Testis (tissue), 2 donors: ENCODE measurements at regions not wholly inside any gene's neighbourhood (a gene's known extent, or its start where the extent isn't known, plus 50 kb on each side); places are given as distances from the start of the nearest gene placed in this dataset.

Source experiments
- DNase-seq: peaks from one replicate; pipeline ENCODE4 v3.0.0-alpha.2; 2019
- H3K27ac ChIP-seq, 2 donors: fragments of 200-600 bp; sonication (generic); one replicate each; pipeline ENCODE4 v1.5.1; 2019
- H3K27me3 ChIP-seq: fragments of 200-600 bp; sonication (generic); one replicate; pipeline ENCODE4 v1.5.1; 2019
- H3K36me3 ChIP-seq: fragments of 200-600 bp; sonication (generic); one replicate; pipeline ENCODE4 v1.5.1; 2017; ENCODE audit warnings: low read depth; ENCODE audit errors: missing control alignments
- H3K4me1 ChIP-seq: fragments of 200-600 bp; sonication (generic); one replicate; pipeline ENCODE4 v1.5.1; 2019
- H3K4me3 ChIP-seq, 2 donors: fragments of 200-600 bp; sonication (generic); one replicate each; pipeline ENCODE4 v1.5.1; 2017 to 2019
- H3K9me3 ChIP-seq: fragments of 200-600 bp; sonication (generic); one replicate; pipeline ENCODE4 v1.5.1; 2017
- CTCF ChIP-seq, 3 experiments: fragments of 450-650 bp in 2 of 3; fragments of 200-600 bp in 1 of 3; sonication (generic) in 1 of 3; IDR thresholded peaks; one replicate each; pipeline ENCODE4 v1.5.1; 2016 to 2019; ENCODE audit warnings: antibody characterized with exemption in 3 of 3, mild to moderate bottlenecking in 2 of 3, moderate library complexity in 1 of 3
- POLR2A ChIP-seq: fragments of 450-650 bp; IDR thresholded peaks from one replicate; pipeline ENCODE4 v1.6.1; 2017; ENCODE audit warnings: antibody characterized with exemption, mild to moderate bottlenecking, moderate library complexity
- WGBS, 2 donors: methylation state at CpG; one replicate each; pipeline ENCODE4 v1.1.5; 2018; 5-methylcytosine and 5-hydroxymethylcytosine counted together
- intact Hi-C: fragments of 100-400 bp; cut with DNase I; formaldehyde crosslinking; loops from one replicate; pipeline ENCODE4 v1.15.1; 2023; ENCODE audit warnings: low total_unique reads

DNA sequence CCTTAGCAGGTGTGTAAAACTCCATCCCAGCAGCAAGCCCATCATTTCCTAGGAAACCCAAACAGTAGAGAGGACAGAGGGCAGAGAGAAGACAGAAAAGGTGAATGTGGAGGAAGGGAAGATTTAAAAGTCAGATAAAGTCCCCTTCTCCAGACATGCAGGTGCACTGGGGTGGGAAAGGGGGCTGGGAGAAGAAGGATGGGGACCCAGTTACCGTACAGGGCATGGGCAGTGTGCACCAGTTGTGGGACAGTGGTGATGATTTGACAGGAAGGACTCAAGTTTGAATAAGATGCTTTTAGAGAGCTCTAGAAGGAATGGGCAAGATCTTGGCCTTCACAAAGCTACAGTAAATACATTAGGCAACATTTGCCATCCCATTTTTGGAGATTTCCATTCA, 110.7 kb upstream of the PLXNA4 start:
- intact Hi-C loops = no loop called here
- DNase-seq = no peak
- WGBS, 2 donors = 90 to 100% methylated on average over 1 of the region's 1 CpG

GRCh38 chr7:132685277-132685676, 109.0 kb upstream of the PLXNA4 start:
- H3K27ac ChIP-seq = no peak overlapping the region

More for the DNA sequence above, 110.7 kb upstream of the PLXNA4 start:
- no peaks in the 10 kb centered on the region for H3K27me3 ChIP-seq
- H3K4me1 ChIP-seq = no peaks in the 10 kb centered on the region
- H3K36me3 ChIP-seq = no peaks in the 10 kb centered on the region
- TF ChIP-seq POLR2A = no peak
- no peak for TF ChIP-seq CTCF (IDR thresholded peaks at IDR 0.05)
- H3K27ac ChIP-seq = no peak overlapping the region
- no peaks in the 10 kb centered on the region for H3K9me3 ChIP-seq
- no peak overlapping the region for H3K4me3 ChIP-seq

DNA sequence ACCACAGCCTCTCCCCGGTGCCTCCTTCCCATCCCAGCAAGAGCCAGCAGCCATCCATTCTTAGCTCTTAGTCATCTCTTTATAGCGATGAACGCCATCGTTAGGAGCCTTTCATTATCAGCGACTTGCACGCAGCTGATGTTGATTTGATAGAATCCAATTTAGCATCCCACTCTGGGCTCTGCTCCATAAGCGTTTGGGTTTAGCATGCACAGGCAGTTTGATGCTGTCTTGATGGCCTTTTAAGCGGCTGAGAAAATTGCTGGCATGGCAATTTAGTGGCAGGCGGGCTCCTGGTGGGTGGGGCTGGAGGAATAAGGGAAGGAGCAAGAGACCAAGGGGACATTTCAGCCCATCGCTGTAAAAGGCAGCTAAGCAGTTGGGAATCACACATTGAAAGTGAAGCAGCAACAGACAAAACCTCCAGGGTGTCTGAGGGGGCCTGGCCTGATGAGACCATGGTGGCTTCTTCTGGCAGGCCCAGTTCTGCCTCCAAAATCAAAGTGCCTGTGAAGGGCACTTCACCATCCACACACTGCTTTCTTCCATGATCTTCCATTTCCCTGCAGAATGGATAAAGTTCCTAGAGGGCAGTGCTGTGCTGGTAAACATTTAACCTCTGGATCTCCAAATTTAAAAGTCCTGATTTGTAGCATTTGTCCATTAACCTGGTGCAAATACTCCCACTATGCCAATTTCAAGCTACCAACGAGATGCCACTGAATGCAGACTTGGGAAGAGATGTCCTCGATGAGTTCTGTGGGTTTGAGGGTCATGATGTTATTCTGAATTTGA, 107.8 kb upstream of the PLXNA4 start:
- no peak for DNase-seq
- H3K9me3 ChIP-seq = no peaks in the 10 kb centered on the region
- no peaks in the 10 kb centered on the region for H3K4me1 ChIP-seq
- no peaks in the 10 kb centered on the region for H3K36me3 ChIP-seq
- no peak overlapping the region for H3K4me3 ChIP-seq
- intact Hi-C loops = no loop called here
- H3K27ac ChIP-seq = no peak overlapping the region
- TF ChIP-seq POLR2A (no peak), CTCF (IDR thresholded peaks at IDR 0.05) (no peak)
- WGBS, 2 donors = 88 to 94% methylated on average over 12 of the region's 12 CpGs
- H3K27me3 ChIP-seq = no peaks in the 10 kb centered on the region

More at GRCh38 chr7:132685277-132685676, 109.0 kb upstream of the PLXNA4 start:
- intact Hi-C loops = no loop called here
- no peaks in the 10 kb centered on the region for H3K27me3 ChIP-seq
- WGBS, 2 donors = 90 to 97% methylated on average over 2 of the region's 2 CpGs
- DNase-seq = no peak
- H3K4me1 ChIP-seq = no peaks in the 10 kb centered on the region
- H3K9me3 ChIP-seq = no peaks in the 10 kb centered on the region
- H3K36me3 ChIP-seq = no peaks in the 10 kb centered on the region
- TF ChIP-seq CTCF (IDR thresholded peaks at IDR 0.05) (no peak), POLR2A (no peak)
- H3K4me3 ChIP-seq = no peak overlapping the region

DNA sequence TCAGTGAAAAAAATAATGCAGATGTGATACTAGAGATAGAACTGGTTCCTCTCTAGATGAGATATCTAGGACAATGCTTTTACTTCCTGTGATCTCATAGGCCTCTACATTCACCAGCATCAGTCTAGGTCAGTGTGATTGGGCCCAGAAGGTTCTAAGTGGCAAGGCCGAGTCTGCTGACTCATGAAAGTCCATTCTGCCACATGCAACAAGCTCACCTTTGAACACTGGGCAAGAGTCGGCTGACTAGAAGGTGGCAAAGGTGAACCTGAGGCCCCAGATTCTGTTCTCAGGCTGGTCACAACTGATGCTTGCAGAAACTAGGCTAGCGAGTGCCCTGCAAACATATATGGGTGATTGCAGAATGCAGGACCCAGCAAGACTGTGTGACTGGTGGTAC, 105.7 kb upstream of the PLXNA4 start:
- Histone ChIP-seq H3K4me3 (no peak overlapping the region), H3K4me1 (no peaks in the 10 kb centered on the region), H3K9me3 (no peaks in the 10 kb centered on the region), H3K27me3 (no peaks in the 10 kb centered on the region), H3K36me3 (no peaks in the 10 kb centered on the region), H3K27ac (no peak overlapping the region)
- no peak for DNase-seq
- intact Hi-C loops = no loop called here
- 95 to 100% methylated on average over 3 of the region's 3 CpGs for WGBS, 2 donors
- TF ChIP-seq POLR2A (no peak), CTCF (IDR thresholded peaks at IDR 0.05) (no peak)

- Histone ChIP-seq H3K9me3 (no peaks in the 10 kb centered on the region), H3K36me3 (no peaks in the 10 kb centered on the region), H3K4me1 (no peaks in the 10 kb centered on the region), H3K27ac (no peak overlapping the region), H3K27me3 (no peaks in the 10 kb centered on the region), H3K4me3 (no peak overlapping the region)
- intact Hi-C loops = no loop called here
- no peak for DNase-seq
- TF ChIP-seq CTCF (IDR thresholded peaks at IDR 0.05) = no peak
- TF ChIP-seq POLR2A = no peak
These were observed 104.3 kb upstream of the PLXNA4 start for GRCh38 chr7:132680590-132680989.
